SJSA1 (cell line): ENCODE measurements at regions not wholly inside any gene's neighbourhood (a gene's known extent, or its start where the extent isn't known, plus 50 kb on each side); places are given as distances from the start of the nearest gene placed in this dataset.
"Not testable (repeated sequence)": the region's sequence is repeated elsewhere in the genome, so short reads cannot be mapped to it uniquely, and the experiment has no call there.

Experiments
- DNase-seq, 2 experiments: peaks; one replicate each; pipeline ENCODE4 v3.0.0-alpha.2; 2015 to 2020; ENCODE audit warnings: low spot score in 2 of 2, low read depth in 1 of 2
- H3K27ac ChIP-seq: fragments of 250-450 bp; sonication (Bioruptor Pico); 2 replicates; pipeline ENCODE4 v1.5.1; 2020; ENCODE audit warnings: mild to moderate bottlenecking, moderate library complexity
- H3K27me3 ChIP-seq: fragments of 250-450 bp; sonication (Bioruptor Pico); replicated peaks from 2 replicates; pipeline ENCODE4 v1.5.1; 2020; ENCODE audit warnings: mild to moderate bottlenecking, moderate library complexity
- H3K36me3 ChIP-seq: fragments of 250-450 bp; sonication (Bioruptor Pico); 2 replicates; pipeline ENCODE4 v1.5.1; 2020; ENCODE audit warnings: mild to moderate bottlenecking
- H3K4me1 ChIP-seq: fragments of 250-450 bp; sonication (Bioruptor Pico); replicated peaks from 2 replicates; pipeline ENCODE4 v1.6.1; 2021; ENCODE audit warnings: mild to moderate bottlenecking
- H3K4me3 ChIP-seq: fragments of 250-450 bp; sonication (Bioruptor Pico); 2 replicates; pipeline ENCODE4 v1.5.1; 2020; ENCODE audit warnings: mild to moderate bottlenecking
- H3K9me3 ChIP-seq: fragments of 250-450 bp; sonication (Bioruptor Pico); replicated peaks from 2 replicates; pipeline ENCODE4 v1.5.1; 2020; ENCODE audit warnings: mild to moderate bottlenecking

- H3K27ac ChIP-seq = no peak overlapping the region
- H3K9me3 ChIP-seq = no peaks in the 10 kb centered on the region
- DNase-seq = no peak
- peaks cover 20% of the 10 kb centered on the region for H3K4me1 ChIP-seq
- H3K27me3 ChIP-seq = no peaks in the 10 kb centered on the region
- no peak overlapping the region for H3K4me3 ChIP-seq
- H3K36me3 ChIP-seq = no peaks in the 10 kb centered on the region
Measured at GRCh38 chr12:76641073-76641472, 81.5 kb upstream of the OSBPL8 start.

GRCh38 chr12:76641961-76642360 lies 82.4 kb upstream of the OSBPL8 start:
- Histone ChIP-seq H3K4me3 (no peak overlapping the region), H3K4me1 (peaks cover 11% of the 10 kb centered on the region), H3K36me3 (no peaks in the 10 kb centered on the region), H3K27me3 (no peaks in the 10 kb centered on the region), H3K27ac (no peak overlapping the region), H3K9me3 (no peaks in the 10 kb centered on the region)
- no peak for DNase-seq

GRCh38 chr12:76643438-76643837 lies 83.9 kb upstream of the OSBPL8 start:
- Histone ChIP-seq H3K4me1 (no peaks in the 10 kb centered on the region), H3K9me3 (no peaks in the 10 kb centered on the region), H3K36me3 (no peaks in the 10 kb centered on the region), H3K4me3 (no peak overlapping the region), H3K27me3 (no peaks in the 10 kb centered on the region), H3K27ac (no peak overlapping the region)
- no peak for DNase-seq

- no peak overlapping the region for H3K4me3 ChIP-seq
- no peaks in the 10 kb centered on the region for H3K4me1 ChIP-seq
- no peaks in the 10 kb centered on the region for H3K36me3 ChIP-seq
- no peaks in the 10 kb centered on the region for H3K27me3 ChIP-seq
- no peaks in the 10 kb centered on the region for H3K9me3 ChIP-seq
- DNase-seq = no peak
- H3K27ac ChIP-seq = no peak overlapping the region
Measured at GRCh38 chr12:76644950-76645349, 85.4 kb upstream of the OSBPL8 start.

- no peaks in the 10 kb centered on the region for H3K9me3 ChIP-seq
- no peak overlapping the region for H3K27ac ChIP-seq
- H3K4me3 ChIP-seq = no peak overlapping the region
- no peak for DNase-seq
- H3K36me3 ChIP-seq = no peaks in the 10 kb centered on the region
- H3K4me1 ChIP-seq = no peaks in the 10 kb centered on the region
- H3K27me3 ChIP-seq = no peaks in the 10 kb centered on the region
Measured at GRCh38 chr12:76645934-76646333, 86.4 kb upstream of the OSBPL8 start.

GRCh38 chr12:76646366-76646765 lies 86.8 kb upstream of the OSBPL8 start:
- H3K4me3 ChIP-seq = no peak overlapping the region
- no peaks in the 10 kb centered on the region for H3K4me1 ChIP-seq
- H3K36me3 ChIP-seq = no peaks in the 10 kb centered on the region
- no peak for DNase-seq
- H3K27ac ChIP-seq = no peak overlapping the region
- no peaks in the 10 kb centered on the region for H3K9me3 ChIP-seq
- no peaks in the 10 kb centered on the region for H3K27me3 ChIP-seq

- no peaks in the 10 kb centered on the region for H3K4me1 ChIP-seq
- H3K27ac ChIP-seq = no peak overlapping the region
- H3K9me3 ChIP-seq = no peaks in the 10 kb centered on the region
- no peak for DNase-seq
- H3K36me3 ChIP-seq = no peaks in the 10 kb centered on the region
- H3K27me3 ChIP-seq = no peaks in the 10 kb centered on the region
- H3K4me3 ChIP-seq = no peak overlapping the region
Measured at GRCh38 chr12:76649099-76649498, 89.5 kb upstream of the OSBPL8 start.

GRCh38 chr12:76652402-76652801 lies 92.8 kb upstream of the OSBPL8 start:
- Histone ChIP-seq H3K4me3 (no peak overlapping the region), H3K27ac (no peak overlapping the region), H3K9me3 (no peaks in the 10 kb centered on the region), H3K27me3 (no peaks in the 10 kb centered on the region), H3K4me1 (no peaks in the 10 kb centered on the region), H3K36me3 (no peaks in the 10 kb centered on the region)
- DNase-seq = no peak

- Histone ChIP-seq H3K9me3 (no peaks in the 10 kb centered on the region), H3K4me3 (no peak overlapping the region), H3K27ac (no peak overlapping the region), H3K27me3 (no peaks in the 10 kb centered on the region), H3K36me3 (no peaks in the 10 kb centered on the region), H3K4me1 (no peaks in the 10 kb centered on the region)
- no peak for DNase-seq
Measured at GRCh38 chr12:76653342-76653741, 93.8 kb upstream of the OSBPL8 start.

- H3K9me3 ChIP-seq = no peaks in the 10 kb centered on the region; the same call in 1 of the 2 replicates
- H3K4me1 ChIP-seq = no peaks in the 10 kb centered on the region
- H3K36me3 ChIP-seq = no peaks in the 10 kb centered on the region
- no peak overlapping the region for H3K4me3 ChIP-seq
- no peaks in the 10 kb centered on the region for H3K27me3 ChIP-seq
- no peak for DNase-seq
- H3K27ac ChIP-seq = no peak overlapping the region
Measured at GRCh38 chr12:76664731-76665130, 99.2 kb upstream of the ZDHHC17 start.

GRCh38 chr12:76666290-76666835 lies 97.6 kb upstream of the ZDHHC17 start:
- Histone ChIP-seq H3K27me3 (no peaks in the 10 kb centered on the region), H3K27ac (no peak overlapping the region), H3K9me3 (no peaks in the 10 kb centered on the region; the same call in 1 of the 2 replicates), H3K36me3 (no peaks in the 10 kb centered on the region), H3K4me1 (no peaks in the 10 kb centered on the region), H3K4me3 (no peak overlapping the region)
- DNase-seq = no peak

- Histone ChIP-seq H3K4me3 (no peak overlapping the region), H3K27ac (no peak overlapping the region), H3K27me3 (no peaks in the 10 kb centered on the region), H3K36me3 (no peaks in the 10 kb centered on the region), H3K9me3 (no peaks in the 10 kb centered on the region), H3K4me1 (no peaks in the 10 kb centered on the region)
- no peak for DNase-seq
Measured at GRCh38 chr12:76669981-76670380, 93.9 kb upstream of the ZDHHC17 start.

GRCh38 chr12:76670776-76671175 lies 93.1 kb upstream of the ZDHHC17 start:
- no peaks in the 10 kb centered on the region for H3K27me3 ChIP-seq
- H3K27ac ChIP-seq = no peak overlapping the region
- H3K36me3 ChIP-seq = no peaks in the 10 kb centered on the region
- DNase-seq = no peak
- no peak overlapping the region for H3K4me3 ChIP-seq
- H3K4me1 ChIP-seq = no peaks in the 10 kb centered on the region
- no peaks in the 10 kb centered on the region for H3K9me3 ChIP-seq

GRCh38 chr12:76674669-76675315 lies 89.1 kb upstream of the ZDHHC17 start:
- Histone ChIP-seq H3K27me3 (no peaks in the 10 kb centered on the region), H3K4me1 (no peaks in the 10 kb centered on the region), H3K9me3 (no peaks in the 10 kb centered on the region), H3K27ac (no peak overlapping the region), H3K4me3 (no peak overlapping the region), H3K36me3 (no peaks in the 10 kb centered on the region)
- no peak for DNase-seq

GRCh38 chr12:76676261-76676660 lies 87.7 kb upstream of the ZDHHC17 start:
- not testable (repeated sequence) for H3K27me3 ChIP-seq, DNase-seq, H3K36me3 ChIP-seq, H3K9me3 ChIP-seq, H3K4me1 ChIP-seq, H3K27ac ChIP-seq, H3K4me3 ChIP-seq
